ENCODE measurements at regions not wholly inside any gene's neighbourhood (a gene's known extent, or its start where the extent isn't known, plus 50 kb on each side); places are given as distances from the start of the nearest gene placed in this dataset.

GRCh38 chr1:191615101-191615821, 543.0 kb upstream of the RGS18 start:
- Histone ChIP-seq H3K4me1 (ENCODE audit: insufficient read depth) (no peaks in the 10 kb centered on the region), H3K4me3 (ENCODE audit: low read depth, low read length) (no peak overlapping the region), H3K27ac (ENCODE audit: low read depth) (no peak overlapping the region), H3K36me3 (ENCODE audit: insufficient read depth) (no peaks in the 10 kb centered on the region)
- no peak for DNase-seq (ENCODE audit: extremely low spot score)
- WGBS, result 80% methylated on average over 4 of the region's 4 CpGs

GRCh38 chr1:191618181-191618580, 540.1 kb upstream of the RGS18 start:
- DNase-seq (ENCODE audit: extremely low spot score), result peak; percentile 15
- Histone ChIP-seq H3K36me3 (ENCODE audit: insufficient read depth) (no peaks in the 10 kb centered on the region), H3K27ac (ENCODE audit: low read depth) (no peak overlapping the region), H3K4me1 (ENCODE audit: insufficient read depth) (no peaks in the 10 kb centered on the region), H3K4me3 (ENCODE audit: low read depth, low read length) (no peak overlapping the region)
- WGBS, result 46% methylated on average over 2 of the region's 2 CpGs

- no peak for DNase-seq (ENCODE audit: extremely low spot score)
- no peak overlapping the region for H3K4me3 ChIP-seq (ENCODE audit: low read depth, low read length)
- no peaks in the 10 kb centered on the region for H3K36me3 ChIP-seq (ENCODE audit: insufficient read depth)
- H3K27ac ChIP-seq (ENCODE audit: low read depth), result no peak overlapping the region
- no peaks in the 10 kb centered on the region for H3K4me1 ChIP-seq (ENCODE audit: insufficient read depth)
Measured at GRCh38 chr1:191620883-191621282, 537.4 kb upstream of the RGS18 start.

GRCh38 chr1:191624044-191624443, 534.2 kb upstream of the RGS18 start:
- no peaks in the 10 kb centered on the region for H3K4me1 ChIP-seq (ENCODE audit: insufficient read depth)
- no peak for DNase-seq (ENCODE audit: extremely low spot score)
- H3K4me3 ChIP-seq (ENCODE audit: low read depth, low read length), result no peak overlapping the region
- H3K27ac ChIP-seq (ENCODE audit: low read depth), result no peak overlapping the region
- no peaks in the 10 kb centered on the region for H3K36me3 ChIP-seq (ENCODE audit: insufficient read depth)
- 92% methylated on average over 1 of the region's 1 CpG for WGBS

GRCh38 chr1:191629836-191630235, 528.4 kb upstream of the RGS18 start:
- Histone ChIP-seq H3K36me3 (ENCODE audit: insufficient read depth) (no peaks in the 10 kb centered on the region), H3K4me1 (ENCODE audit: insufficient read depth) (no peaks in the 10 kb centered on the region), H3K4me3 (ENCODE audit: low read depth, low read length) (no peak overlapping the region), H3K27ac (ENCODE audit: low read depth) (no peak overlapping the region)
- no peak for DNase-seq (ENCODE audit: extremely low spot score)

GRCh38 chr1:191634801-191635508, 523.3 kb upstream of the RGS18 start:
- DNase-seq (ENCODE audit: extremely low spot score), result no peak
- Histone ChIP-seq H3K4me3 (ENCODE audit: low read depth, low read length) (no peak overlapping the region), H3K27ac (ENCODE audit: low read depth) (no peak overlapping the region), H3K36me3 (ENCODE audit: insufficient read depth) (no peaks in the 10 kb centered on the region), H3K4me1 (ENCODE audit: insufficient read depth) (no peaks in the 10 kb centered on the region)
- WGBS, result 91% methylated on average over 3 of the region's 3 CpGs

- H3K4me3 ChIP-seq (ENCODE audit: low read depth, low read length), result no peak overlapping the region
- H3K36me3 ChIP-seq (ENCODE audit: insufficient read depth), result no peaks in the 10 kb centered on the region
- DNase-seq (ENCODE audit: extremely low spot score), result no peak
- no peaks in the 10 kb centered on the region for H3K4me1 ChIP-seq (ENCODE audit: insufficient read depth)
- no peak overlapping the region for H3K27ac ChIP-seq (ENCODE audit: low read depth)
Measured at GRCh38 chr1:191636345-191636744, 521.9 kb upstream of the RGS18 start.

GRCh38 chr1:191641420-191642260, 516.6 kb upstream of the RGS18 start:
- Histone ChIP-seq H3K27ac (ENCODE audit: low read depth) (no peak overlapping the region), H3K36me3 (ENCODE audit: insufficient read depth) (no peaks in the 10 kb centered on the region), H3K4me1 (ENCODE audit: insufficient read depth) (no peaks in the 10 kb centered on the region), H3K4me3 (ENCODE audit: low read depth, low read length) (no peak overlapping the region)
- DNase-seq (ENCODE audit: extremely low spot score), result no peak
- 75% methylated on average over 9 of the region's 9 CpGs for WGBS

- DNase-seq (ENCODE audit: extremely low spot score), result no peak
- no peaks in the 10 kb centered on the region for H3K4me1 ChIP-seq (ENCODE audit: insufficient read depth)
- no peak overlapping the region for H3K4me3 ChIP-seq (ENCODE audit: low read depth, low read length)
- 84% methylated on average over 1 of the region's 1 CpG for WGBS
- no peak overlapping the region for H3K27ac ChIP-seq (ENCODE audit: low read depth)
- H3K36me3 ChIP-seq (ENCODE audit: insufficient read depth), result no peaks in the 10 kb centered on the region
Measured at GRCh38 chr1:191643060-191643459, 515.2 kb upstream of the RGS18 start.

- no peaks in the 10 kb centered on the region for H3K4me1 ChIP-seq (ENCODE audit: insufficient read depth)
- no peaks in the 10 kb centered on the region for H3K36me3 ChIP-seq (ENCODE audit: insufficient read depth)
- DNase-seq (ENCODE audit: extremely low spot score), result no peak
- H3K4me3 ChIP-seq (ENCODE audit: low read depth, low read length), result no peak overlapping the region
- WGBS, result 92% methylated on average over 2 of the region's 2 CpGs
- no peak overlapping the region for H3K27ac ChIP-seq (ENCODE audit: low read depth)
Measured at GRCh38 chr1:191648939-191649338, 509.3 kb upstream of the RGS18 start.

- Histone ChIP-seq H3K36me3 (ENCODE audit: insufficient read depth) (no peaks in the 10 kb centered on the region), H3K4me1 (ENCODE audit: insufficient read depth) (no peaks in the 10 kb centered on the region), H3K4me3 (ENCODE audit: low read depth, low read length) (no peak overlapping the region), H3K27ac (ENCODE audit: low read depth) (no peak overlapping the region)
- DNase-seq (ENCODE audit: extremely low spot score), result no peak
- WGBS, result 78% methylated on average over 1 of the region's 1 CpG
Measured at GRCh38 chr1:191662051-191662450, 496.2 kb upstream of the RGS18 start.

GRCh38 chr1:191662746-191663145, 495.5 kb upstream of the RGS18 start:
- H3K4me1 ChIP-seq (ENCODE audit: insufficient read depth), result no peaks in the 10 kb centered on the region
- no peak for DNase-seq (ENCODE audit: extremely low spot score)
- WGBS, result 88% methylated on average over 1 of the region's 1 CpG

GRCh38 chr1:191668525-191668924, 489.7 kb upstream of the RGS18 start:
- no peak overlapping the region for H3K27ac ChIP-seq (ENCODE audit: low read depth)
- no peak for DNase-seq (ENCODE audit: extremely low spot score)
- no peak overlapping the region for H3K4me3 ChIP-seq (ENCODE audit: low read depth, low read length)
- no peaks in the 10 kb centered on the region for H3K36me3 ChIP-seq (ENCODE audit: insufficient read depth)
- 91% methylated on average over 5 of the region's 5 CpGs for WGBS
- H3K4me1 ChIP-seq (ENCODE audit: insufficient read depth), result no peaks in the 10 kb centered on the region

More at GRCh38 chr1:191662746-191663145, 495.5 kb upstream of the RGS18 start:
- no peak overlapping the region for H3K27ac ChIP-seq (ENCODE audit: low read depth)
- H3K36me3 ChIP-seq (ENCODE audit: insufficient read depth), result no peaks in the 10 kb centered on the region
- no peak overlapping the region for H3K4me3 ChIP-seq (ENCODE audit: low read depth, low read length)

GRCh38 chr1:191669629-191670028, 488.6 kb upstream of the RGS18 start:
- Histone ChIP-seq H3K4me3 (ENCODE audit: low read depth, low read length) (no peak overlapping the region), H3K36me3 (ENCODE audit: insufficient read depth) (no peaks in the 10 kb centered on the region), H3K4me1 (ENCODE audit: insufficient read depth) (no peaks in the 10 kb centered on the region), H3K27ac (ENCODE audit: low read depth) (no peak overlapping the region)
- DNase-seq (ENCODE audit: extremely low spot score), result no peak
- WGBS, result 84% methylated on average over 2 of the region's 2 CpGs

Measured in urinary bladder (tissue), 3 donors.